ENCODE measurements at regions not wholly inside any gene's neighbourhood (a gene's known extent, or its start where the extent isn't known, plus 50 kb on each side); places are given as distances from the start of the nearest gene placed in this dataset.
"Not testable (repeated sequence)": the region's sequence is repeated elsewhere in the genome, so short reads cannot be mapped to it uniquely, and the experiment has no call there.

DNA sequence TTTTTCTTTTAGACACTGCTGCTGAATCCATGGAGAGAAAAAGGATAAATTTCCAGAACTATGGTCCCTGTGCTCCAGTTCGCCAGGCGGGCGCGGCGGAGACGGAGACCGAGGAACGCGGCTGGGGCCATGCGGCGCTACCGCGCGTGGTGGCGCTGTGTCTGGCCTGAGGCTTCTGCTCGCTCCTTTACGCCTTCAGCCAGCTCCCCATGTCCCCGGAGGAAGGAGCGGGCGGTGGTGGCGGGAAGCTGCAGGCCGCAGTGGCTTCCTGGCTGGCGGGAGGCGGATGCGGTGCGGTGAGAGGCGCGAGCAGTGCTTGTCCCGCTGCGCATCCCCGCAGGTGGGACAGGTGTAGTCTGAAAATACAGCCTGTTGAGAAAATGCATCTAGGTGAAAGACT is 791.3 kb downstream of the SPATA31A6 start:
- H3K56ac ChIP-seq (replicated peaks; ENCODE audit: insufficient read length, low read depth, low read length); H3K4me3 ChIP-seq (ENCODE audit: extremely low read depth in 1 of 4, insufficient read depth in 2 of 4, low read depth in 3 of 4, low read length in 4 of 4); H2BK120ac ChIP-seq (replicated peaks; ENCODE audit: low read depth, low read length); H2BK20ac ChIP-seq (ENCODE audit: low read length); H2BK5ac ChIP-seq (ENCODE audit: low read depth, low read length); H3K4me2 ChIP-seq (ENCODE audit: insufficient read depth in 1 of 2, low read depth in 2 of 2, low read length in 2 of 2); H3K4ac ChIP-seq (replicated peaks; ENCODE audit: insufficient read length, low read depth, low read length); H2AK5ac ChIP-seq (ENCODE audit: low read depth, low read length); H4K8ac ChIP-seq (ENCODE audit: extremely low read depth, insufficient read depth, low read length); H4K20me1 ChIP-seq (replicated peaks in 1 of 2; ENCODE audit: control insufficient read depth in 1 of 2, insufficient read depth in 2 of 2, low read length in 2 of 2); H3K27ac ChIP-seq (ENCODE audit: low read depth, low read length); H3K23me2 ChIP-seq (ENCODE audit: low read depth, low read length); H2BK15ac ChIP-seq (ENCODE audit: low read length); H3K27me3 ChIP-seq (replicated peaks in 1 of 4; ENCODE audit: control insufficient read depth in 3 of 4, extremely low read depth in 1 of 4, insufficient read depth in 3 of 4, low read length in 3 of 4); H2AFZ ChIP-seq (ENCODE audit: low read length); H4K5ac ChIP-seq (ENCODE audit: insufficient read length, low read depth, low read length); H3K18ac ChIP-seq (ENCODE audit: extremely low read depth, low read length); H3K23ac ChIP-seq (ENCODE audit: insufficient read length); H3K79me1 ChIP-seq (ENCODE audit: low read depth, low read length); FAIRE-seq; CTCF ChIA-PET (ENCODE audit: partially characterized antibody); H3K14ac ChIP-seq (ENCODE audit: insufficient read length); POLR2A ChIA-PET (ENCODE audit: partially characterized antibody); H2BK12ac ChIP-seq (ENCODE audit: low read depth, low read length); H3K9ac ChIP-seq (replicated peaks in 1 of 4; ENCODE audit: extremely low read depth in 1 of 4, low read depth in 3 of 4, low read length in 3 of 4); H3K4me1 ChIP-seq (replicated peaks in 1 of 4; ENCODE audit: control insufficient read depth in 3 of 4, insufficient read depth in 4 of 4, low read length in 3 of 4); H3K36me3 ChIP-seq (ENCODE audit: control insufficient read depth in 2 of 4, insufficient read depth in 4 of 4, low read length in 3 of 4); H4K91ac ChIP-seq (replicated peaks; ENCODE audit: insufficient read length, low read length); H3K79me2 ChIP-seq (ENCODE audit: control insufficient read depth in 1 of 2, insufficient read depth in 2 of 2, low read length in 2 of 2): not testable (repeated sequence)
- WGBS, 2 experiments (ENCODE audit: extremely low coverage in 1 of 2, insufficient coverage in 1 of 2, insufficient read length in 1 of 2, insufficient replicate concordance in 2 of 2, low coverage in 1 of 2, low lambda C conversion rate in 2 of 2, missing lambda C conversion rate in 1 of 2): 82% methylated on average over 13 of the region's 31 CpGs; no CpG with 5 or more reads in 1 of the 2 experiments
- DNase-seq (ENCODE audit: low read depth in 1 of 2, low spot score in 2 of 2): peak; percentile 10 to 69
- H3K9me3 ChIP-seq (ENCODE audit: insufficient read depth in 2 of 2, low read depth in 1 of 2, low read length in 1 of 2): peaks cover 0 to 25% of the 10 kb centered on the region in 2 experiments; a peak in 2 of 4 replicates

DNA sequence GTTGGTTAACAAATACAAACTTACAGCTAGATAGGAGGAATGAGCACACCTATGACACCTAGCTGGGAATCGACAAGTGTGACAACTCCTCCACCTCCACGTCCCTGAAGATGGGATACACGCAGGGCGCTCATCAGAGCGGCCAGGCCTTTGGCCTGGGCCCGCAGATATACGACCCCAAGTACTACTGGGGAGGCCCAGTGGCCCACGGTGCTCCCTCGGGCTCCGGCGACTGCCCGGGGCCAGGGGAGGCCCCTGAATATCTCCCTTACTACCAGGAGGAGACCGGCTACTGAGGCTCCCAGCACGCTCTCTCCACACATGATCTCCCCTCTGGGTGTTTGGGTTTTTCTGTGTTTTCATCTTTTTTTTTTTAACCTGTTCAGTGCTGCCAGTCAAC is 801.3 kb downstream of the SPATA31A6 start:
- H4K5ac ChIP-seq (ENCODE audit: insufficient read length, low read depth, low read length); FAIRE-seq; H3K4me3 ChIP-seq (ENCODE audit: extremely low read depth in 1 of 4, insufficient read depth in 2 of 4, low read depth in 3 of 4, low read length in 4 of 4); H4K8ac ChIP-seq (ENCODE audit: extremely low read depth, insufficient read depth, low read length); H3K23me2 ChIP-seq (ENCODE audit: low read depth, low read length); H3K14ac ChIP-seq (ENCODE audit: insufficient read length); H3K36me3 ChIP-seq (ENCODE audit: control insufficient read depth in 2 of 4, insufficient read depth in 4 of 4, low read length in 3 of 4); H2AFZ ChIP-seq (ENCODE audit: low read length); H3K27me3 ChIP-seq (replicated peaks in 1 of 4; ENCODE audit: control insufficient read depth in 3 of 4, extremely low read depth in 1 of 4, insufficient read depth in 3 of 4, low read length in 3 of 4); H3K4ac ChIP-seq (replicated peaks; ENCODE audit: insufficient read length, low read depth, low read length); H4K91ac ChIP-seq (replicated peaks; ENCODE audit: insufficient read length, low read length); H2AK5ac ChIP-seq (ENCODE audit: low read depth, low read length); H3K79me2 ChIP-seq (ENCODE audit: control insufficient read depth in 1 of 2, insufficient read depth in 2 of 2, low read length in 2 of 2); H3K27ac ChIP-seq (ENCODE audit: low read depth, low read length); H3K56ac ChIP-seq (replicated peaks; ENCODE audit: insufficient read length, low read depth, low read length); H3K18ac ChIP-seq (ENCODE audit: extremely low read depth, low read length); H2BK120ac ChIP-seq (replicated peaks; ENCODE audit: low read depth, low read length); CTCF ChIA-PET (ENCODE audit: partially characterized antibody); H3K4me1 ChIP-seq (replicated peaks in 1 of 4; ENCODE audit: control insufficient read depth in 3 of 4, insufficient read depth in 4 of 4, low read length in 3 of 4); H2BK20ac ChIP-seq (ENCODE audit: low read length); H3K79me1 ChIP-seq (ENCODE audit: low read depth, low read length); POLR2A ChIA-PET (ENCODE audit: partially characterized antibody); H2BK12ac ChIP-seq (ENCODE audit: low read depth, low read length); H3K4me2 ChIP-seq (ENCODE audit: insufficient read depth in 1 of 2, low read depth in 2 of 2, low read length in 2 of 2); H4K20me1 ChIP-seq (replicated peaks in 1 of 2; ENCODE audit: control insufficient read depth in 1 of 2, insufficient read depth in 2 of 2, low read length in 2 of 2); DNase-seq (ENCODE audit: low read depth in 1 of 2, low spot score in 2 of 2); H3K23ac ChIP-seq (ENCODE audit: insufficient read length); H3K9ac ChIP-seq (replicated peaks in 1 of 4; ENCODE audit: extremely low read depth in 1 of 4, low read depth in 3 of 4, low read length in 3 of 4); H2BK5ac ChIP-seq (ENCODE audit: low read depth, low read length); H2BK15ac ChIP-seq (ENCODE audit: low read length): not testable (repeated sequence)
- H3K9me3 ChIP-seq (ENCODE audit: insufficient read depth in 2 of 2, low read depth in 1 of 2, low read length in 1 of 2): peaks cover 3 to 11% of the 10 kb centered on the region in 2 experiments; a peak in 1 of 4 replicates
- 84% methylated on average over 14 of the region's 14 CpGs; no CpG with 5 or more reads in 1 of the 2 experiments for WGBS, 2 experiments (ENCODE audit: extremely low coverage in 1 of 2, insufficient coverage in 1 of 2, insufficient read length in 1 of 2, insufficient replicate concordance in 2 of 2, low coverage in 1 of 2, low lambda C conversion rate in 2 of 2, missing lambda C conversion rate in 1 of 2)
